Ecto neural progenitor cell (in vitro differentiated cells): ENCODE measurements at regions not wholly inside any gene's neighbourhood (a gene's known extent, or its start where the extent isn't known, plus 50 kb on each side); places are given as distances from the start of the nearest gene placed in this dataset.

ENCODE experiments used
- DNase-seq: peaks from one replicate; pipeline ENCODE4 v3.0.0-alpha.2; 2018; ENCODE audit warnings: low spot score

DNA sequence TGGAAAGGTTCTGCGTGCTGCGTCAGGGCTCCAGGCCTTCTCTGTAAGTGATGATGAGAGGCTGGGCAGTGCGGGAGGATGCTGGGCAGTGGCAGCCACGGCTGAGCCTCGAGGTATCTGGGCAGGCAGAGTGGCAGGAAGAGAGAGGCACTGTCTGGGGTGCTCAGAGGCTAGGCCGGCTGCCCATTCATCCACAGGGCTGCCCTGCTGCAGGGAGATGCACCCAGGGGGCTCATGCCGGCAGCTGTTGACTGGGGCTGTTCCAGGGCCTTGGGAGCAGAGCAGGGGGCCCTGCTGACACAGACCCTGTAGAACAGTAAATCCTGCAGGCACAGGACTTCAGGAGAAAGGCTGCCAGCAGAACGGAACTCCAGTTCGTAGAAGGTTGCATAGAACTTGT, 88.8 kb downstream of the BOD1 start:
- DNase-seq: no peak

- no peak for DNase-seq
Measured at GRCh38 chr5:173524136-173524535, 92.3 kb downstream of the BOD1 start.

DNA sequence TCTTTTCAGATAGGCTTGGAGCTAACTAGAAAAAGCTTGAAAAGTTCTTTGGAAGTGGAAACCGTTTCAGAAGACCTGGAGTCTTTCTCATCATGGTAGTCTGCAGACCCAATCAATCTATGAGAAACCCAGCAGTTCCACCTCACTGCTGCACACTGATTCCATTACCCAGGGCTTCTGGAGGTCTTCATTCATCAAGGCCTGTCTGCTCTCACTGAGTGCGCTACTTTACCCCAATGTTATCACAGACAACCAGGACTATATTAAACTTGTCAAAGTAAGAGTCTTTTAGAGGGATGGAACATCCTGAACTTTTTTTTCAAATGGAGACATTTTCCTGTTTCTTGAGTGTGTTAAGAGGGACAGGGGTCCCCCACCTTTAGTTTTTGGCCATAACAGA, 93.1 kb downstream of the BOD1 start:
- DNase-seq: no peak

DNA sequence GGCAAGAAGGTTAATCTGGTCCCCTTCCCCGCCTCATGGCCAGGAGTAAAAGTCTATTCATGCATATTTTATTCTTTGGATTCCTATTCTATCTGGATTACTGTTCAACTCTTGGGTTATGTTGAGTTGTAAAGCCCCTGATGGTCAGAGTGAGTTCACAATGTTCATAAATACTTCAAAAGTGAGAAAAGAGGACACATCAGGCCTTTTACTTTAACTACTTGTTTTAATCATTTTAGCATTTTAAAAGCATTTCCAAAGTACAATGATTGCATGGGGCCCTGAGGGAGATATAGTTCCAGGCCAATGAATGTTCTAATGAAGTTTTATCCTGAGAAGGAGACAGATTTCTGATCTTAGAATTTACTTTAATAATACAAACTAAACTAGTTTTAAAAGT, 93.9 kb downstream of the BOD1 start:
- DNase-seq: no peak

- DNase-seq: no peak
Measured at GRCh38 chr5:173518856-173519255, 97.6 kb downstream of the BOD1 start.

GRCh38 chr5:173517648-173518047, 98.8 kb downstream of the BOD1 start:
- DNase-seq: no peak

- no peak for DNase-seq
Measured at GRCh38 chr5:173515526-173515925, 100.9 kb downstream of the BOD1 start.

DNA sequence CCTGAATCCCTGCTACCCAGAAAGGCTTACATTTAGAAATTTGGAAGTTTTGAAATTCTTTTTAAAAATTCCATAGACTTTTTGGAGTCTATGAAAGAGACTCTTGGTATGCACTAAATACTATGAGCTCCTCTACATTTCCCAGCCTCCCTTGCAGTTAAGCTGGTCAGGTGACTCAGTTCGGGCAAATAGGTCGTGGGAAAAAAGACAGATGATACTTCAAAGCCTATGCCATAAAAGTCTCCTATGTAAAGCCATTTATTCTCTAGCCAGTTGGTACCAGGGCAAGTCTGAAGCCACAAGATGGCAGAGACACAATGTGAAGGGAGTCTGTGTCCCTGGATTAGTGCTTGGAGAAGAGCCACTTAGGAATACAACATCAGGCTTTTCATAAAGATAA, 101.8 kb downstream of the BOD1 start:
- DNase-seq: no peak

DNA sequence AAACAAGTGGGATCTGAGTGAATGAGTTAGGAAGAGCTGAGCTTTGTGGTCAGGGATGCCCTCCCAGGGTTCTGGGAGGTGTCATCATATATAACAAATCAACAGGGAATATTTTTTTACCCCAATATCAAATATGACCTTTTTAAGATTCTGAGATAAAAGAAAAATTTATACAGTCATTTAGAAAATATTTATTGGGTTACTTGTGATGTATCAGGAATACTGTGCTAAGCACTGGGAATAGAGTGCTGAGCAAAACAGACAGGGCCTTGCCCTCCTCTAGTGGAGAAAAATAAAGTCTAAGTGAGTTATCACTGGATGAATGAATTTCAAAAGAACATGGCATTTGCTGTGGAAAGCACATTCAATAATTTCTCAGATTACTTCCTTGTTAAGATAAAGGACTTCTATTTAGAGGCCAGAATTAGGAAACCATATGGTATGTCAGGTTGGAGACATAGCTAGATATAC, 102.9 kb downstream of the BOD1 start:
- DNase-seq: no peak

- DNase-seq: no peak
Measured at GRCh38 chr5:173512637-173513435, 103.6 kb downstream of the BOD1 start.

GRCh38 chr5:173509060-173509459, 107.4 kb downstream of the BOD1 start:
- DNase-seq: no peak

DNA sequence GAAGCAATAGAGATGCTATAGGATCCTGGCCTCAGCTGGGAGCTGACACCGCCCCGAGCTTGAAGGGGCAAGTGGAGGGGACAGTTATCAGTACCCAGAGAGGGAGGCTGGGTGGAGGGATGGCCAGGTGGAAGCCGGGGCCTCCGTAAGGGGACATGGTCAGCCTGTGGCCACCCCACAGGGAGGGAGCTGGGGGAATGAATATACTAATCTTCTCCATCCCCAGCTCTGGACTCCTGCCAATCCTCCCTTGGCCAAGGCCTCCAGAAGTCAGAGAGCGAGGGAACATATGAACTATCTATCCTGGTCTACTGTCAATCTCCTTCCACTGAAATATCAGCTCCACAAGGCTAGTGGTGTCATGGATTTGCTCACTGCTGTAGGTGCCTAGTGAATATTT, 109.3 kb downstream of the BOD1 start:
- peak; percentile 3 for DNase-seq

DNA sequence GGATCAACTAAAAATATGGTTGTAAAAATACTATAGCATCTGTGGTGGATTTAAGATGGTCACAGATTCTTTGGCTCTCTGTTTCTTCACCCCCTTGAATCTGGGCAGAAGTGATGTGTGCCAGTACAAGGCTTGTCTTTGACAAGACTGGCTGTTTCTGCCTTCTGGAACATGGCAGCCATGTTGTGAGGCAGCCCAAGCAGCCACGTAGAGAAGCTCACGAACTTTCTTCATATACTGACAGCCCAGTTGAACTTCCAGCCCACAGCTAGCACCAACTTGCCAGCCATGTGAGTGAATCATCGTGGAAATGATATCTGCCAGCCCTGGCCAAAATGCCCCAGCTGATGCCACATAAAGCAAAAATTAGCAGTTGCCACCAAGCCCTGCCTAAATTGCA, 110.8 kb downstream of the BOD1 start:
- DNase-seq: peak; percentile 18

GRCh38 chr5:173501922-173502321, 114.5 kb downstream of the BOD1 start:
- DNase-seq: peak; percentile 33

DNA sequence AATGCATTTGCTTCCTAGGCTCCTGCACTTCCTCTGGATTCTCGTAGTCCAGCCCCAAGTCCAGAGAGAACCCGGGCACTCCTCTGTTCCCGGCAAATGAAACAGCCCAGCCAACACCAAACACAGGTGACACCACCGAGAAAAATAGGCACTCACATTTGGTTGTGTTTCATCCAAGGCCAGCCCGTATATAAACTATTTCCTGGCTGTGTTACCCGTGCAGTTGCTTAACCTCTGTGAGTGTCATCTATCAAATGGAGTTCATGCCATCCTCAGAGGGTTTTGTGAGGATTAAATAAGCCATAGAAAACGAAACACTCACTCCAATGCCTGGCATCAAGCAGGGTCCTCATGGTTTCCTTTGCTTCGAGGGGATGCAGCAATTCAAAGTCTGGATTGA, 115.2 kb downstream of the BOD1 start:
- no peak for DNase-seq

DNA sequence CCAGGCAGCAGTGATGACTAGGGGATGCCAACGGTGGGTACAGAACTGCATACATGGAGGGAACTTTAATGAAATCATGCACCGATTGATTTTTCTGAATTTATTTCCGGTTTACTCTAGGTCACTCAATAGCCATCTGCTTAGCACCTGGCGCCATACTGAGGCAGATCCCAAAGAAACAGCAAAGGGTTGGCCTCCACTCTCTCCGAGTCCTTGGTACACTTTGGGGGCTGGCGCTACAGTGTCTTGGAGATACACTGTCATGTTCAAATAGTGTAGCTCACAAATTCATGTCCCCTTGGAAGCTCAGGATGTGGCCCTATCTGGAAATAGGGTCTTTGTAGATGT, 116.3 kb downstream of the BOD1 start:
- DNase-seq: peak; percentile 16

- DNase-seq: peak; percentile 41
Measured at GRCh38 chr5:173499471-173500212, 116.8 kb downstream of the BOD1 start.

DNA sequence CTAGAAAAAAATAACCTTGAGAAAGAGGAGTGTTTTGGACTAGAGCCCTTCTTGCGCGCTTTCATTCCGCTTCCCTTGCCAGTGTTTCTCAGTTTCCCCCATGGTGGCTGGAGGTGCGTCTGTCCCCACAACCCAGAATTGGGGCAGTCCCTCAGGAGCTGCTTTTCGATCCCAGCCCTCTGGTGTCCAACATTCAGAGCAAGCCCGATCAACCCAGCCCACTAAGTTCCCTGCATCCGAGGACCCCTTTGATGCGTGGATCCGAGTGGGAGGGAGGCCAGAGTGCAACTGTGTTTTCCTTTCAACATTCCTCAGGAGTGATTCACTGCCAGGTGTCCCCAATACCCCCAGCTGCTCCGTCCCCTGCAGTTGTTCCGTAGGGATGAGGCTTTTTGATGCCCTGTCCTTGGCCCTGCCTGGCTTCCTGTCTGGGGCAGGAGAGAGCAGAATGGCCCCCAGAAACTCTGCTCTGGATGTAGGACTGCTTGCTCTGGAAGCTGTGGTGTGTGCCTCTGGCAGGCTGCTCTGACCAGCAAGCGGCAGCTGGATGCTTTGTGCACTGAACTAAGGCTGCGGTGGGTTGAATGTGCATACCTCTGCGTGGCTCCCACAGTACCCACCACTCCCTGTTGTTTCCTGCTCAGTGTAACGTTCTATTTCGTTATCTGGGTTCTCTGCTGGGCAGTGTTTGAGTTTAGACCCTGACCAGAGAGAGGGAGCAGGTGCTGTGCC, 117.5 kb downstream of the BOD1 start:
- DNase-seq: peak; percentile 43

DNA sequence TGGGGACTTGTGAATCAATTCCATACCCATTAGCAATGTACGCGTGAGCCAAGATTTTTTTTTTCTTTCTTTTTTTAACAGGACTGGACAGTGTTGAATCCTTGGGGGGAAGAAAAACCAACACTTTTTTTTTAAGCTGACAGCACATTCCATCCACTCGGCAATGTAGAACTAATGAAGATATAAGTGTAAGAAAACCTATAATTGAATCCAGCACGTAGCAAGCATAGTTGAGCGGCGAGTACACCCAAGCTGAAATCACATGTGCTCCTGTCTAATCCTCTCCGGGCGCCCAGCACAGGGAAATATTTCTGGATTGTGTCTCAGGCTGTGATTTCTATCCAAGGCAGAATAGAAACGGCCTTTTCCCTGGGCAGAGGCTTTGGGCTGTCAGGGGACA, 118.2 kb downstream of the BOD1 start:
- DNase-seq: peak; percentile 38

GRCh38 chr5:173497685-173498084, 118.8 kb downstream of the BOD1 start:
- DNase-seq: peak; percentile 37

DNA sequence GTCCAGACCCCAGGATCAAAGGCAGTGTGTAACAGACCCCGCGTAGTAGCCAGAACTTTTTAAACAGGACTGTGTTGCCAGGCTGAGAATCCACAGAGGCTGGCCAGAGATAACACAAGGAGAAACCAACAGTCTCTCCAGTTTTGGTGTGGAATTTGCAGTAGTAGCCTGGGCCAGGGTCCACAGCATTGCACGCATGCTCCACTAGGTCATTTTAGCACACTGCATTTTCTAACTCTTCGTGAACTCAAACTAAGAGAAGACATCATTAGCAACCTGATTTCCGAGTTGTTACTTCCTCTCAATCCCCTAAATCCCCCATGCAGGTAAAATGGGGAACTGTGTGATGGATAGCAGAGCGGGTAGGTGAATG, 119.6 kb downstream of the BOD1 start:
- peak; percentile 29 for DNase-seq

GRCh38 chr5:173496129-173496882, 120.1 kb downstream of the BOD1 start:
- DNase-seq: peak; percentile 29
